H1 (cell line): ENCODE measurements at regions not wholly inside any gene's neighbourhood (a gene's known extent, or its start where the extent isn't known, plus 50 kb on each side); places are given as distances from the start of the nearest gene placed in this dataset.

Experiments
- CTCF ChIA-PET: fragments of 300-600 bp; sonication (Branson Sonifier 250); formaldehyde crosslinking; loops from one replicate; lab custom pipeline; 2021; ENCODE audit not compliant: partially characterized antibody; lab: Charles Lee
- POLR2A ChIA-PET: fragments of 300-600 bp; sonication (Branson Sonifier 250); formaldehyde crosslinking; loops from one replicate; lab custom pipeline; 2021; ENCODE audit warnings: inconsistent platforms; ENCODE audit not compliant: partially characterized antibody; lab: Charles Lee
- DNase-seq, 2 experiments: peaks; one replicate each; pipeline versions ENCODE4 v3.0.0 to v3.0.0-alpha.2; 2010 to 2022; ENCODE audit warnings: low spot score in 2 of 2, low read depth in 1 of 2, mixed read lengths in 1 of 2
- FAIRE-seq: peaks from 2 replicates; lab custom pipeline; 2011; peaks lifted over from hg19 to GRCh38; lab: Jason Lieb, UNC
- H2AFZ ChIP-seq: 2 replicates; pipeline ENCODE4 v1.8.1; 2012; ENCODE audit warnings: low read length, inconsistent platforms
- H2AK5ac ChIP-seq: 2 replicates; pipeline ENCODE4 v1.6.1; 2013; ENCODE audit warnings: low read depth, low read length
- H2BK120ac ChIP-seq: replicated peaks from 2 replicates; pipeline ENCODE3; 2013; ENCODE audit warnings: low read depth, low read length, inconsistent platforms
- H2BK12ac ChIP-seq: 2 replicates; pipeline ENCODE4 v1.6.1; 2013; ENCODE audit warnings: low read depth, low read length
- H2BK15ac ChIP-seq: 2 replicates; pipeline ENCODE4 v1.6.1; 2013; ENCODE audit warnings: low read length
- H2BK20ac ChIP-seq: 2 replicates; pipeline ENCODE4 v1.6.1; 2013; ENCODE audit warnings: low read length
- H2BK5ac ChIP-seq: 2 replicates; pipeline ENCODE4 v1.6.1; 2013; ENCODE audit warnings: low read depth, low read length
- H3K14ac ChIP-seq: 2 replicates; pipeline ENCODE4 v1.6.1; 2013; ENCODE audit warnings: inconsistent platforms; ENCODE audit not compliant: insufficient read length
- H3K18ac ChIP-seq: 2 replicates; pipeline ENCODE4 v1.6.1; 2013; ENCODE audit warnings: low read length; ENCODE audit errors: extremely low read depth
- H3K23ac ChIP-seq: 2 replicates; pipeline ENCODE4 v1.6.1; 2013; ENCODE audit warnings: inconsistent platforms; ENCODE audit not compliant: insufficient read length
- H3K23me2 ChIP-seq: 2 replicates; pipeline ENCODE4 v1.6.1; 2013; ENCODE audit warnings: low read depth, low read length
- H3K27ac ChIP-seq: 2 replicates; pipeline ENCODE4 v1.6.1; 2011; ENCODE audit warnings: low read depth, low read length, inconsistent platforms
- H3K27me3 ChIP-seq, 4 experiments: replicated peaks in 1 of 4; 1 replicate in 1 of 4; 2 replicates in 3 of 4; pipeline versions ENCODE4 v1.6.1 to v1.8.1; 2011 to 2013; ENCODE audit warnings: low read length in 3 of 4, mild to moderate bottlenecking in 3 of 4, inconsistent platforms in 2 of 4, mixed read lengths in 2 of 4, moderate library complexity in 1 of 4; ENCODE audit not compliant: control insufficient read depth in 3 of 4, insufficient read depth in 3 of 4; ENCODE audit errors: extremely low read depth in 1 of 4
- H3K36me3 ChIP-seq, 4 experiments: 2 replicates each; pipeline versions ENCODE4 v1.6.1 to v1.8.1; 2011 to 2013; ENCODE audit warnings: mild to moderate bottlenecking in 4 of 4, low read length in 3 of 4, moderate library complexity in 2 of 4, control low read depth in 1 of 4, inconsistent platforms in 1 of 4; ENCODE audit not compliant: insufficient read depth in 4 of 4, control insufficient read depth in 2 of 4
- H3K4ac ChIP-seq: replicated peaks from 2 replicates; pipeline ENCODE3; 2013; ENCODE audit warnings: low read length, low read depth, mixed read lengths, inconsistent platforms; ENCODE audit not compliant: insufficient read length
- H3K4me1 ChIP-seq, 4 experiments: replicated peaks in 1 of 4; 1 replicate in 1 of 4; 2 replicates in 3 of 4; pipeline versions ENCODE4 v1.6.1 to v1.8.1; 2011 to 2013; ENCODE audit warnings: low read length in 3 of 4, inconsistent platforms in 2 of 4, mixed read lengths in 1 of 4; ENCODE audit not compliant: insufficient read depth in 4 of 4, control insufficient read depth in 3 of 4
- H3K4me2 ChIP-seq, 2 experiments: 2 replicates each; pipeline versions ENCODE4 v1.6.1 to v1.8.1; 2011 to 2013; ENCODE audit warnings: low read depth in 2 of 2, low read length in 2 of 2, control low read depth in 1 of 2, inconsistent platforms in 1 of 2, mild to moderate bottlenecking in 1 of 2; ENCODE audit not compliant: insufficient read depth in 1 of 2
- H3K4me3 ChIP-seq, 4 experiments: fragments of 200-600, 300-600 bp in 1 of 4; sonication (generic), shearing (Covaris generic), sonication (Bioruptor Twin) in 1 of 4; 2 replicates each; pipeline versions ENCODE4 v1.5.1 to v1.8.1; 2011 to 2016; ENCODE audit warnings: low read length in 4 of 4, low read depth in 3 of 4, control low read depth in 2 of 4, inconsistent platforms in 2 of 4, mild to moderate bottlenecking in 2 of 4, mixed read lengths in 1 of 4, moderate library complexity in 1 of 4; ENCODE audit not compliant: insufficient read depth in 2 of 4; ENCODE audit errors: extremely low read depth in 1 of 4
- H3K56ac ChIP-seq: replicated peaks from 2 replicates; pipeline ENCODE3; 2013; ENCODE audit warnings: low read depth, mild to moderate bottlenecking, mixed read lengths, low read length, inconsistent platforms; ENCODE audit not compliant: insufficient read length
- H3K79me1 ChIP-seq: 2 replicates; pipeline ENCODE4 v1.6.1; 2013; ENCODE audit warnings: low read depth, low read length, control low read depth
- H3K79me2 ChIP-seq, 2 experiments: 2 replicates each; pipeline versions ENCODE4 v1.6.1 to v1.8.1; 2012 to 2013; ENCODE audit warnings: low read length in 2 of 2, mild to moderate bottlenecking in 2 of 2, inconsistent platforms in 1 of 2; ENCODE audit not compliant: insufficient read depth in 2 of 2, control insufficient read depth in 1 of 2
- H3K9ac ChIP-seq, 4 experiments: replicated peaks in 1 of 4; 1 replicate in 1 of 4; 2 replicates in 3 of 4; pipeline versions ENCODE4 v1.6.1 to v1.8.1; 2011 to 2013; ENCODE audit warnings: low read depth in 3 of 4, low read length in 3 of 4, control low read depth in 2 of 4, mild to moderate bottlenecking in 2 of 4, moderate library complexity in 2 of 4, inconsistent platforms in 1 of 4; ENCODE audit errors: extremely low read depth in 1 of 4
- H3K9me3 ChIP-seq, 2 experiments: 2 replicates each; pipeline versions ENCODE4 v1.6.1 to v1.8.1; 2012 to 2013; ENCODE audit warnings: mild to moderate bottlenecking in 2 of 2, moderate library complexity in 2 of 2, control low read depth in 1 of 2, inconsistent platforms in 1 of 2, low read depth in 1 of 2, low read length in 1 of 2, mixed read lengths in 1 of 2; ENCODE audit not compliant: insufficient read depth in 2 of 2
- H4K20me1 ChIP-seq, 2 experiments: replicated peaks in 1 of 2; 2 replicates each; pipeline versions ENCODE3 to v1.8.1; 2011 to 2013; ENCODE audit warnings: inconsistent platforms in 2 of 2, low read length in 2 of 2, mild to moderate bottlenecking in 1 of 2; ENCODE audit not compliant: insufficient read depth in 2 of 2, control insufficient read depth in 1 of 2
- H4K5ac ChIP-seq: 2 replicates; pipeline ENCODE4 v1.6.1; 2013; ENCODE audit warnings: low read length, low read depth, mixed read lengths, inconsistent platforms; ENCODE audit not compliant: insufficient read length
- H4K8ac ChIP-seq: 2 replicates; pipeline ENCODE4 v1.8.0; 2013; ENCODE audit warnings: mild to moderate bottlenecking, moderate library complexity, low read length, inconsistent platforms; ENCODE audit not compliant: insufficient read depth; ENCODE audit errors: extremely low read depth
- H4K91ac ChIP-seq: replicated peaks from 2 replicates; pipeline ENCODE3; 2013; ENCODE audit warnings: low read length, mixed read lengths, inconsistent platforms; ENCODE audit not compliant: insufficient read length
- CEBPB ChIP-seq: IDR thresholded peaks from 2 replicates; pipeline ENCODE4 v1.6.1; 2012; ENCODE audit warnings: low read depth, low read length
- GABPA ChIP-seq: IDR thresholded peaks from 2 replicates; pipeline ENCODE4 v1.6.1; 2011; ENCODE audit warnings: mild to moderate bottlenecking, low read length, moderate library complexity, borderline replicate concordance; ENCODE audit not compliant: insufficient read depth
- HDAC6 ChIP-seq: IDR thresholded peaks from one replicate; pipeline ENCODE4 v1.7.1; 2012; ENCODE audit warnings: low read depth, mild to moderate bottlenecking, inconsistent platforms, low read length, moderate library complexity
- TBP ChIP-seq: IDR thresholded peaks from 2 replicates; pipeline ENCODE4 v1.6.1; 2011; ENCODE audit warnings: low read depth, low read length, improper control_type of control experiment
- WGBS, 2 experiments: shearing (Covaris generic) in 1 of 2; methylation state at CpG; one replicate each; pipeline versions ENCODE4 v1.1.6 to v1.1.7; 2013 to 2015; ENCODE audit warnings: low lambda C conversion rate in 2 of 2, mixed read lengths in 2 of 2, inconsistent platforms in 1 of 2, low coverage in 1 of 2, missing lambda C conversion rate in 1 of 2; ENCODE audit not compliant: insufficient replicate concordance in 2 of 2, insufficient coverage in 1 of 2, insufficient read length in 1 of 2; ENCODE audit errors: extremely low coverage in 1 of 2, missing lambda C conversion rate in 1 of 2; 5-methylcytosine and 5-hydroxymethylcytosine counted together

DNA sequence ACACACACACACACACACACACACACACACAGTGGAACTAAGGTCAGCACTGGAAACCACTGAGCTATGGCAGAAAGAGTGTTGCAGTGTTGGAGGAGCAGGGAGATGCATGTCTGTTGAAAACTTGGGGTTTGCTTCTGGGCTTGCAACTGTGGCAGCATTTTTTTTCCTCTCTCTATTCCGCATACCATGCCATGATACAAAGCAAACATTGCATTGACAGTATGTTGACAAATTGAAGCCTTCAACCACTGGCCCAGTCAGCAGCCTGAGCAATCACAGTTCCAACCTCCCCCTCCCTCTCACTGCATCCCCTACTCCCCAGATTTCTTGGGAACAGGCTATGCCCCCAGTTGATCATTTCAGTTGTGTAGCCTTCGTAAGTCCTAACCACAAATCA lies 478.1 kb upstream of the WWC1 start:
- Histone ChIP-seq H3K36me3 (no peaks in the 10 kb centered on the region; a peak in 1 of 8 replicates), H3K4me3 (no peak overlapping the region), H3K79me1 (no peaks in the 10 kb centered on the region), H2BK15ac (no peak overlapping the region), H3K27ac (no peak overlapping the region), H3K4ac (no peak overlapping the region), H3K14ac (no peak overlapping the region), H3K4me2 (no peak overlapping the region), H4K20me1 (no peaks in the 10 kb centered on the region), H3K79me2 (no peaks in the 10 kb centered on the region), H3K27me3 (no peaks in the 10 kb centered on the region), H3K56ac (no peak overlapping the region), H3K9ac (no peak overlapping the region), H2BK5ac (no peak overlapping the region), H4K8ac (no peak overlapping the region), H3K18ac (no peak overlapping the region), H2BK12ac (0 out of 2 replicates have a peak overlapping the region, but pooled peaks have one; percentile 31), H4K5ac (no peak overlapping the region), H3K4me1 (0 out of 7 replicates have a peak, but pooled peaks cover 0 to 3% (median 0%) of the 10 kb centered on the region in 4 experiments), H2AK5ac (0 out of 2 replicates have a peak overlapping the region, but pooled peaks have one; percentile 46), H2BK120ac (no peak overlapping the region), H3K23ac (no peak overlapping the region), H3K9me3 (no peaks in the 10 kb centered on the region), H2AFZ (no peak overlapping the region), H3K23me2 (no peaks in the 10 kb centered on the region), H4K91ac (no peak overlapping the region), H2BK20ac (no peak overlapping the region)
- TF ChIP-seq GABPA (no peak), HDAC6 (no peak), CEBPB (no peak), TBP (no peak)
- no peak for DNase-seq
- CTCF ChIA-PET, result interaction anchor here (0.8 to 1.2 kb wide), 3 partner anchors 11 to 158 kb away, joined by 3 read pairs; no protein-coding TSS in a partner anchor
- FAIRE-seq, result no peak
- WGBS, 2 experiments, result 91% methylated on average over 2 of the region's 2 CpGs; no CpG with 5 or more reads in 1 of the 2 experiments
- POLR2A ChIA-PET, result no interaction called here
